Right lobe of liver (tissue), 4 donors: ENCODE measurements at regions not wholly inside any gene's neighbourhood (a gene's known extent, or its start where the extent isn't known, plus 50 kb on each side); places are given as distances from the start of the nearest gene placed in this dataset.

ENCODE experiments used
- CTCF ChIP-seq, 4 donors: fragments of 200-600 bp in 3 of 4; fragments of 450-650 bp in 1 of 4; IDR thresholded peaks; one replicate each; pipeline versions ENCODE4 v1.5.1 to v1.8.0; 2016 to 2022; ENCODE audit warnings: antibody characterized with exemption in 4 of 4, mild to moderate bottlenecking in 2 of 4
- POLR2A ChIP-seq: fragments of 450-650 bp; IDR thresholded peaks from one replicate; pipeline ENCODE4 v1.6.1; 2017; ENCODE audit warnings: antibody characterized with exemption, mild to moderate bottlenecking
- donor health status: DM: no; HTN: no; CAD: no.
- donor health status: DM: no; HTN: no; CAD: no.
- donor health status: DM: no; HTN: yes; CAD: no.

- TF ChIP-seq CTCF (IDR thresholded peaks at IDR 0.05) (no peak), POLR2A (no peak)
These were observed 239.2 kb downstream of the ANTXR2 start for GRCh38 chr4:79833857-79834256.
